GM12874 (cell line): ENCODE measurements at regions not wholly inside any gene's neighbourhood (a gene's known extent, or its start where the extent isn't known, plus 50 kb on each side); places are given as distances from the start of the nearest gene placed in this dataset.

Experiments
- CTCF ChIP-seq: IDR thresholded peaks from 2 replicates; pipeline ENCODE4 v1.5.1; 2011; ENCODE audit warnings: low read depth, mild to moderate bottlenecking, control low read depth, low read length, moderate library complexity; ENCODE audit not compliant: insufficient read depth

DNA sequence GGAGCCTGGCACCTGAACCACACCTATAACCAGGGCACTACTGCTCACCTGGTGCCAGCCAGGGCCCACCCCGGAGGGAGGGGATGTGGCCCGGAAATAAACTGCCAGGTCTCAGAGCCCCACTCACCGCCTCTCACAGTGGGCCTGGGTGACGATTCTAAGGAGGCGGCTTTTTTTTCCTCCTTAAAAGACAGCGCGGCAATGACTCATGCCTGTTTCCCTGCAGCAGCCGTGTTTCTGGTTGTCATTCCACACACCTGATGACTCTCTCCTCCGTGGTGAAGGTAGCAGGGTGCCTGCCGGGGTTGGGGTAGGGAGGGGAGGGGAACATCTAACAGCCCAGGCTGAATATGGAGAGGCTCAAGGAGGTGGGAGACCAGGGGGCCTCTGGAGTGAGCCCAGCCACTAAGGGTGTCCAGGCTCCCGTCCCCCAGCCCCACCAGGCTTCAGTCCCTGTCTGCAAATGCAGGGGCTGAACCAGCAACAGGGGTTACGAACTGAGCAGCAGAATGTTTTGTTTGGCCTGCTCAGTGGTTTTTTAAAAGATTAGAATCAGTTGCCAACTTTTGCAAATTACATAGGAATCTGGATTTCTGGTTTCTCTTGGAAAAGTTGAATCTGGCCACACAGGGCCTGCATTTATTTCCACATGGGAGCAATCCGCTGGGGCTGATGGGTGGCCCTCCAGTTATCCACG is 127.3 kb upstream of the LINGO1 start:
- TF ChIP-seq CTCF, result no peak

GRCh38 chr15:77753939-77754338 is 121.2 kb upstream of the LINGO1 start:
- TF ChIP-seq CTCF, result no peak

- no peak for TF ChIP-seq CTCF
These were observed 120.7 kb upstream of the LINGO1 start for GRCh38 chr15:77753281-77753873.

- TF ChIP-seq CTCF, result no peak
These were observed 117.4 kb upstream of the LINGO1 start for GRCh38 chr15:77749998-77750540.

GRCh38 chr15:77749236-77749997 is 116.7 kb upstream of the LINGO1 start:
- TF ChIP-seq CTCF, result no peak

DNA sequence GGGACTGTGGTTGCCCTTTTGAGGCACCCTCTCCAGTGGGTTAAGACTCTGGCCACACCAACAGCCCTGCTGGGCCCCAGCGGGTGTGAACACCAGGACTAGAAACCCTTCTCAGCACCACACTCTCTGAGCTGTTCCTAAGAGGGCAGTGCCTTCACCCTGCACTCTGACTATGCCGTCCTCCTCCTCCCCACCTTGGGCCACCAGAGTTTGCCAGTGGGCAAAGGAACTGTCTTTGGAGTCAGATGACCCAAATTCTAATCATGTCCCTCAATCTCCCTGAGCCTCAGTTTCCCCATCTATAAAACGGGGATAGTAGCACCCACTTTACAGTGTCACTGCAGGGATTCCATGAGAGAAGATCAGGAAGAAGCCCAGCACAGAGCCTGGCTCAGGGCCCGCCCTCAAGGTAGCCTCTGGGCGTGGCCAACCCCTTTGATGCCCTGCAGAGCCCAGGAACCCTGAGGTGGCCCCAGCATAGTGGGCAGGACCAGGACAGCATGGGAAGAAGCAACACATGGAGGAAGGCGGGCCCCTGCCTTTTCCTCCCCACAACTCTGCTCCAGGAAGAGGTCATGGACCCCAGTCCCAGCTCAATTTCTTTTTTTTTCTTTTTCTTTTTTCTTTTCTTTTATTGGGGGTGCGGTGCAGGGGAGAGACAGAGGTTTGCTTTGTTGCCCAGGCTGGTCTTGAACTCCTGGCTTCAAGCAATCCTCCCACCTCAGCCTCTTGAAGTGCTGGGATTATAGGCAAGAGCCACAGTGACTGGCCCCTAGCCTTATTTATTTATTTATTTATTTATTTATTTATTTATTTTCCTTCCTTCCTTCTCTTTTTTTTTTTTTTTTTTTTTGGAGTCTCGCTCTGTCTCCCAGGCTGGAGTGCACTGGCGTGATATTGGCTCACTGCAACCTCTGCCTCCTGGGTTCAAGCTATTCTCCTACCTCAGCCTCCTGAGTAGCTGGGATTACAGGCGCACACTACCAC is 115.7 kb upstream of the LINGO1 start:
- TF ChIP-seq CTCF, result no peak
